GM12872 (cell line): ENCODE measurements at regions not wholly inside any gene's neighbourhood (a gene's known extent, or its start where the extent isn't known, plus 50 kb on each side); places are given as distances from the start of the nearest gene placed in this dataset.

ENCODE experiments used
- CTCF ChIP-seq: IDR thresholded peaks from 3 replicates; pipeline ENCODE4 v1.5.1; 2011; ENCODE audit warnings: low read depth, mild to moderate bottlenecking, low read length, moderate library complexity; ENCODE audit not compliant: insufficient read depth

- no peak for TF ChIP-seq CTCF
Observed at GRCh38 chr12:114794049-114794558, 110.1 kb upstream of the TBX3 start.

GRCh38 chr12:114790276-114790675 is 106.3 kb upstream of the TBX3 start:
- TF ChIP-seq CTCF: no peak

- no peak for TF ChIP-seq CTCF
Observed at GRCh38 chr12:114789821-114790220, 105.8 kb upstream of the TBX3 start.

- no peak for TF ChIP-seq CTCF
Observed at GRCh38 chr12:114789276-114789675, 105.3 kb upstream of the TBX3 start.

GRCh38 chr12:114784526-114784925 is 100.6 kb upstream of the TBX3 start:
- TF ChIP-seq CTCF: no peak

GRCh38 chr12:114783089-114783618 is 99.2 kb upstream of the TBX3 start:
- no peak for TF ChIP-seq CTCF

- no peak for TF ChIP-seq CTCF
Observed at GRCh38 chr12:114780746-114781399, 96.9 kb upstream of the TBX3 start.
